HG03097 (cell line): ENCODE measurements at regions not wholly inside any gene's neighbourhood (a gene's known extent, or its start where the extent isn't known, plus 50 kb on each side); places are given as distances from the start of the nearest gene placed in this dataset.

Source experiments
- ATAC-seq: cut with Tn5 transposase; IDR thresholded peaks from one replicate; pipeline ENCODE4 v1.9.1; 2021; ENCODE audit not compliant: unreplicated experiment, low FRiP score

DNA sequence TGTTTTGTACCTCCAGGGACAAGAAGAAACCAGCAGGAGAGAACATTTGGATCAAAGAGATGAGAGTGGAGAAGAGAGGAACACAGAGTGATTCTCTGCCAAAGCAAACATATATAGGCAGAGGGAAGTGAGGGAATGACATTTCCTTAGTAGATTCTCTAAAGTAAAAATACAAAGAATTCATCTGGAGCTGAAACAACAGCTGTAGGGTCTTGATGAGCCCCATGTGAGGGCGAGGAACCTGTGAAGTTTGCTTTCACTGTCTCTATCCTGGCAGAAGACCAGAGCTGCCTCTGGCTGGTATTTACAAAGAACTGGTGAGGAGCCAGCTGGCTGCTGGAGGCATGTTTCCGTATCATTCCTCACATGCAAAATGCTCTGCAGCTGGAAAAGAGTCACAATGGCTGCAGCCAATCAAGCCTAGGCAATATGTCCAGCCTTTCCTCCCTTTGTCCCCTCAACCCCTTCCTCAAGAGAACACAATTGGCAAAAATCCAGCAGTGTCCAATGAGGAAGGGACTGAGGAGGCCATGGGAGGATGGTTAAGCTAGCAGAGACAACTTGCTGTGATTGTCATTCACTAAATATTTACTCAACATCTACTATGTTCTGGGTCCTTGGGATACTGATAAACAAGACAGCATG is 122.5 kb downstream of the PHLDA1 start:
- no peak for ATAC-seq

DNA sequence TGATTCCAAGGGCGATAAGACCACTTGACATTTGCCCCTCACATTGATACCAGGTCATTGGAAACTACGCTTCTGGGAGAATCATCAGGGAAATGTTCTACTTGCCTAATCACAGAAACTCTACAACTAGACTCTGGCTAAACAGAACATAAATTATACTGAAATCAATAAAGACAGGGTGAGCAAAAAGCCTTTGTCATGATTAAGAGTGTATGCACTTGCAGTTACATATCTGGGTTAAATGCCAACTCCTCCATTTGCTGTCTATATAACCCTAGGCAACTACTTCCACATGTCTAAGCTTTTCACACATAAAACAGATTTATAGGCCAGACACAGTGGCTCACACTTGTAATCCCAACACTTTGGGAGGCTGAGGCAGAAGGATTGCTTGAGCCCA is 125.7 kb downstream of the PHLDA1 start:
- ATAC-seq: no peak

DNA sequence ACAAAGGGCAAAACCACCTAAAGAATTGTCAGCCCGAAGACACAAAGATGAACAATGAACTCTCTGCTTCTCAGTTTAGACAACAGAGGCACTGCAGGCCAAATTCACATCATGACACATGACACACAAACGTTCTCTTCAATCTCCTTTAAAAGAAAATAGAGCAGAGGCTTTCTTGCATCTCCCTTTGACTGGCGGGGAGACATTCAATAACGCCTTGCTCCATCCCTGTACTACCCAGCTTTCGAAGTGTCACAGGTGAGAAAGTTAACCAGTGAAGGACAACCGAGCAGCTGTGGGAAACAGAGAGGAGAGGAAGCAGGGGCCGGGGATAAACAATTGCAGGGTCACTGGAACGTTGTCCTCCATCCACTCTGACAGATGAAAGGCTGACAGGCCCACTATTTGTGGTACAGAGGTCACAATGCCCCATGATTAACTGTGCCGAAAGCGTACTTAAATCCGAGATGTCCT is 130.8 kb downstream of the PHLDA1 start:
- no peak for ATAC-seq

DNA sequence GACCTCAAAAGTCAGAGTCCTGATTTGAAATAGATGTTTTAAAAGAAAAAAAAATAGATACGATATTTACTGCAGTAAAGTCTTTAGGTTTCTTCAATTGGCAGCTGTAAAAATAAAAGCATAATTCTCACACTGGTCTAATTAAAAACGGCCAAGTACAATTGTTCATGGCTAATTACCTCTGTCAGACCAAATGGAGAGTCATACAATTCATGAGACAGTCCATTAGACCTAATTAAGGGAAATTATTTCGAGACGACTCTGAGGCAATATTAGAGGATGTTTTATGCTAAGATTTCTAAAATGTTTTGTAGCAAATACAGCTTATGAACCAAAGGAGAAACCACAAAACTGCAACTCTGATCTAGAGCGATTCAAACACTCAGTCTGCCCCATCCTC is 131.3 kb downstream of the PHLDA1 start:
- ATAC-seq: no peak

DNA sequence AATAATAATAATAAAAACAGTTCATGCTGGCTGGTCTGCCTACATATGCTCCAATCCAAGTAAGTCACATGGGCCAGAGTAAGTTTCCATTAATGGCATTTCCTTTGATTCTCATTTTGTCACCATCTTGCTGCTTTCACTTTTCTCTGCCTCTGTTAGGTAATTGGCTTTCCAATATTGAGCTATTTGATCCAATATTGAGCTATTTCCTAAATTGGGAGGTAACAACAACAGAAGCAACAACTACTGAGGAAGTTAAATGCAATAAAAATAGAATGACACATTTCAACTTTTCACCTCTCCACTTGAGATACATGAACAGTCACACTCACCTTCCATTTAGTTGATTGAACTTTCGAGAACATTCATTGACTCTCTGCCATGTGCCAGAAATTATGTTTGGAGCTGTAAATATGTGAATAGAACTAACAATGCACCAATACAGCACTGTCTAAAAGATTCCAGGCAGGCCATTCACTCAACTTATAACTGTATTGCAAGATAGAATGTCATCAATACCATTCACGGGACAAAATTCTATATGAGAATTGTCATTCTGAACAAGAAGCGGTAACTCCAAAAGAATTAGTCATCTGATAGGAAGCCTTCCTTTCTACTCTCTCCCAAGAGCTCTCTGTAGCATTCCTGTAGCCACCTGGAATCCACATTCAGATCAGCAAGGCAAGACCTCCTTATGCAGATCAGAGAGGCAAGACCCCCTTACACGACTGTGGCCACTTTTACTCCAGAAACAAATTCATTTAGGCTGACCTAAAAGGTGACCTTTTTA is 136.4 kb downstream of the PHLDA1 start:
- ATAC-seq: no peak

DNA sequence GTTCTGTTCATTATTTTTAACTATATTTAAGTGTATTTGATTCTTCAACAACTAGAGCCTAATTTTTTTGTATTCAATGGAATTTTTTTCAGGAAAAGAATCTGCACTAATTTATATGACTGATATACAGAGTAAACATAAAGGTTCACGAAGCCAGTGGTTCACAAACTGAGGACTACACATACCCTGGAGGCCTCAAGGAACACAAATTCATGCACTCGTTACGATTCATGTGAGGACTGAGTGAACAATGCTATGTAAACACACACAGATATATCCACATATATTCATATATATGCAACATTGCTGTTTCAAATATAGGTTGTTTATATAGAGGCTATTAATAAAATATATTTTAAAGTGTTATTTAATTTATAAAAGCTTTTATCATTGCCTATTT is 137.8 kb downstream of the PHLDA1 start:
- ATAC-seq: no peak

DNA sequence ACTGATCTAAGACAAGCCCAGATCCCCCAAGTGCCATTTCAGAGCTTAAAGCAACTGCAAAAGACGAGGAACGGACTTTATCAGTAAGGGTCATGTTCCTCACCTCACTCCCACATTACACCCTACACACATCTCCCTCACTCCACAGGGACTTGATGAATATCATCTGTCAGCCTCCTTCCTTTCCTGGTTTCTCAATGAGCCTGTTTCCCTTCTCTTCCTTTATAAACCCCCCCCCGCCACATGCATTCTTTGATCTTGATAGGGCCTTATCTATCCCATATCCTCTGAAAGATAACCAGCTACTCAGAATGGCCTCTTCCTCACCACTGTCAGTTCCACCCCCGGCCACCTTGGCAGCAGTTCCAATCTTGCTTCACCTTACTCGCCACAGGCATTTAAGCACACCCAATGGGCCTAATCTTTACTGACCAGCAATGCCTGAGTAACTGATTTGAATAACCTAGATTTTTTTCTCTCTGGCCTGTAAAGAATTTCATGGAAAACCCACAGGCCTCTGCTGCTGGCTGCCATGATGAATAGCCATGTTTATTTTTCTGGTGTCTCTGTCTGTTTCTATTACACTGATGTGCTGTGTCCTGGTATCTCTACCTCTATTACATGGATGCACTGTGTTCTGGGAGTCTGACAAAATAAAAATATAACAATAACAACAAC is 138.7 kb downstream of the PHLDA1 start:
- no peak for ATAC-seq

DNA sequence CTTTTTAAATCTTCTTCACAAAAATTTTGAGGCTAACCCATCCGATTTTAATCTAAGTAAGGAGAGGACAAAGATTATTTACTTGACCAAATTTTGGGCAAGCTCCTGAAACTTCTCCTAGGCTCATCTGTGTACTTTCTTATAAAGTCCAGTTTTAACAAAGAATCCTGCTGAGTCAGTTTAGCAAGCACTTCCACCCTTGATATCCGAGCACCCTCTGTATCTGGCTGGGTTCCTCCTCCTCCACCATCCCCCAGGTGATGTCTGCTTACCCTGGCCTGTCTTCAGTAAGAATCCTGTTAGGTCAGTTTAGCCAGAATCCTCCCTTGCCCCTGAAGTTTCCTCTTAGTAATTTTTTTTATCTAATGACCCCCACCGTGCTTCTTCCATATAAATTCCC is 140.5 kb downstream of the PHLDA1 start:
- no peak for ATAC-seq

DNA sequence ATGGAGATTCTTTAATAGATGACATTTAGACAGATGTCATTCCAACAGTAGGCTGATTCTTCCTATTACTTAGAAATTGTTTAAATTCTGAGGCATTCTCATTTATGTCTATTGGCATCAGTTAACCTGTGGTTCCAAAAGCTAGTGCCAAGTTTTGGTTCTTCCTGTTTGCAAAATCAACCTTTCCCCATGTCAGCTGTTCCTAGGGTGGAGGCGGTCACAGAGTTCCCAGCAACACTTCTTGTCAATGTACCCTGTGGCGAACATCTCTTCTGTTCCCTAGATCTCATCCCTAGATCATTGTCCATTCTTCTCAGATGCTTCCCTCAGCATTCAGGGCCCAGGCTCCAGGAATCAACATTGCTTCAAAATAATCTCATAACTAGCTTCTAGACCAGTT is 140.9 kb downstream of the PHLDA1 start:
- ATAC-seq: no peak

DNA sequence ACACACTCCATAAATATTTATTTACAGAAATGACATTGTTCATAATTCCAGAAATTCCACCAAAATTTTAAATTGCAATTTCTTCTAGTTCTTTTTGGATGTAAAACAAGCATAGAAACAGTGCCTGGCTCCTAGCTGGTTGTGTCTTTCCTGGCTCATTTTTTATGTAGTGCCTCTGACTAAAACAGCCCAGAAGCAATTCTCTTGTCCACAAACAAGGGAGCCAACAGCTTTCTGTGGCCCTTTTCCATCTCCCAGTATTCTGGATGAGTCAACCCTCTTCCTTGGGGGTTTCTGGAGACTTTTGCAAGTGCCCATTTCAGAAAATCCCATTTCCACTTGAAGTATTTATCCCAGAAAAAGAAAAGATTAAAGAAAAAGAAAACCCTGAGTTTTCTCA is 141.4 kb downstream of the PHLDA1 start:
- ATAC-seq: no peak

DNA sequence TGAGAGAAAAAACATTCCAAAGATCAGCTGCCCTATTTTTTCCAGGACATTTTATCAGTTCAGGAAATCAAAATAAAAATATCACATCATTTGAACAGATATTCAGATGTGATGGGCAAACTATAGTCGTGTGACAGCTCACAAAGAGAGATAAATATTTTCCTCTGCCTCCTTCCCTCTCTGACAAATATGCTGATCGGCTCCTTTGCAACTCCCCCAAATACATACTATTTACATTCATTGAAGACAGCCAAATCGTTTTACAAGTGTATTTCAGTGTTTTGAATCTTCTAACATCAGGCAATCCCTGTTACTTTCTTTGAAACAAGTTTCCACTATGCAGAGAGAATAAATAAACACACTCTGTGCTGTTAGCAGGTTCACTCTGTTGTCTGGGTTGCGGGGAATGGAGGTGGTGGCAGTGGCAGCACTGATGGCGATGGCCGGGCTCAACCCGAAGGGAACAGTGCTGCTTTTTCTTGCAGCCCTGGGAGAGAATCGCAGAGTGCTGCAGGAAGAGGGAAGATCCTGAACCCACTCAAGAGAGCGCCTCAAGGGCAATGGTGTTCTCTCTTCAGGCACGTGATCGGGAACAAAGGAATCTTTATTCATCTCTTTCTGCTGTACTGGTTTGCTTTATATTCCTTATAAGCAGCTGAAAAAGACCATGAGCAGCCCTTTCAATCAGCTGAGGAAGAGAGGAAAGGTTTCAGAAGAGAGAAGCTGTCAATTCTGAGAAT is 142.5 kb downstream of the PHLDA1 start:
- no peak for ATAC-seq

DNA sequence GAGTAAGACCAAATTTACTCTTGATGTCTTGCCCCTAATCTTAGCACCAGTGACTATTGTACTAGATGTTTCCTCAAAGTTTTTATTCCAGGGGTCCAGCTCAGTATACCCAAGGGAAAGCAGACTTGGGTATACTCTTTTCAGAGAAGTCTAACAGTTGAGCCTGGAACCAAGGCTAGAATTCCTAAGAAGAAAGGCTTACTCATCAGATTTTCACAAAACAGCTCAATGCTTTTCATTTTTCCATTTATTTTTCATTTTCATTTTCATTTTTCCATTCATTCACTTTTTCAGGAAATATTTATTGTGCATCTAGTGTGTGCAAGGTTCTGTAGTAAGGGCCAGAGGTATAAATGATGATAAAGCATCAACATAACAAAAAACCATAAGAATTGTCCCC is 143.2 kb downstream of the PHLDA1 start:
- no peak for ATAC-seq

DNA sequence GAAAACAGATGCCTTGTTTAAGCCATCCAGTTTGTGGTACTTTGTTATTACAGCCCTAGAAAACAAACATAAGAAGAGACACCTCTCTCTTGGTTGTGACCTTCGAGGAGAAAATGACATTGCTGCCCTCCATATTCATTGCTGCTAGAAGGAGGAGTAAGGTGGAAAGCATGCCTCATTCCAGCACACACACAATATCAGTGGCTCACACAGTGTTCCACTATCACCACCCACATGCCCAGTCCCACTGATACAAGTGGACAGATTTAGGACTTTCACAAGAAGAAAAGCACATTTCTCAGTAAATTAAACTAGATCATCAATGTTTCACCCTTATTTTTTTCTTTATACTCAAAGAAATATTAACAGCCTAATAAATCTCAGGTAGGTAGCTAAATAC is 143.6 kb downstream of the PHLDA1 start:
- ATAC-seq: no peak

DNA sequence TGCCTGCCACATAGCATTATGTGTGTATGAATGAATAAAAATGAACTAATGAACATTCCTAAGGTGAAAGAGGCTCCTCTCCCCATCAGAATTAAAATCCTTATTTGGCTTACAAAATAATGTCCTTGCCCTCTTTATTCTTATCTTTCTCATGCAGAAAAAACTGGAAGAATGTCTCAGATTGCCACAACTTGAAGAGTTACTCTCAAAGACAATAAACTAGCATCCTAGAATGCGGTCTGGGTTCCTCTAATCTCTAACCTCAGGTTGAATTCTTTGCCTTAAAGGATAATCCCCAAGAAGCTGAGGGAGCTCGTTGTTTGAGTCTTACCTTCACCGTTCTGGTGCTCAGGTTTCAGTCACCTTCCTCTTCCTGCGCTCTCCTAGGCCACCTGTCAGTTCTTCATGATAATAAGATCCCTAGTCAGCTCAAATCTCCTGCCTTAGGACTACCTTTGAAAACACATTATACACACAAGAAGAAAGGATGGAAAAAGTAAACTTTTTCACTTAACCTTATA is 147.1 kb downstream of the PHLDA1 start:
- no peak for ATAC-seq

DNA sequence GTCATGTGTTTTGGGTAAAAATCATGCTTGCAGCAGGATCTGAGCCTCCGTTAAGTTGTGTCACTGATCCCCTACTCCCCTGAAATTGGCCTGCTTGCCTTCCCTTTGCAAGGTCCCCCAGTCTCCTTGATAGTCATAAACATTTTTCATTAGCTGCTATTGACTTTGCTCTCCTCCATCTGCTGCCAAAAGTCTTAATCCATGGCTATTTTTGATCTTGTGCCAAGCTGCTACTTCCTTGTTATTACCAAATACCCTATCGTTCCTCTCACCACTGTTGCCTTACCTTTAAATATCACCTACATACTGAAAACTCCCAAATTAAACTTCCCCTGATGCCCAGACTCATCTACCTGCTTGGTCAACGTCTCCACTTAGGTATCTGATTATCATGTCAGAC is 148.3 kb downstream of the PHLDA1 start:
- ATAC-seq: no peak

DNA sequence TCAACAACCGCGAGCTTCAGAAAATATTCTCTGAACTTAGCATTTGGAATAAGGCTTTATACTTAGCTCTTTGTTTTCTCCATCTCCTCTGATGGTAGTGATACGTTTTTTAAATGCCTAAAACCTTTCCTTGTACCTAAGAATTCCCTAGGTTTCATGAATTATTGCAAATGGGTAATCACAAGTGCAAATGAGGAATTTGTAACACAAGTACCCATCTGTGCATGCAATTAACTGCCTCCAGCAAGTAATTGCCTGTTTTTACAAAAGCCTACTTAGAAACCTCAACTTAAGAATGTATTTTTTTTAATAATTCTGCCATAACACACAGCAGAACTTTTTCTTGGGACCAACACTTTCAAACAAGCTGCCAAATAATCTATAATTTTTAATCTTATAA is 149.2 kb downstream of the PHLDA1 start:
- no peak for ATAC-seq

DNA sequence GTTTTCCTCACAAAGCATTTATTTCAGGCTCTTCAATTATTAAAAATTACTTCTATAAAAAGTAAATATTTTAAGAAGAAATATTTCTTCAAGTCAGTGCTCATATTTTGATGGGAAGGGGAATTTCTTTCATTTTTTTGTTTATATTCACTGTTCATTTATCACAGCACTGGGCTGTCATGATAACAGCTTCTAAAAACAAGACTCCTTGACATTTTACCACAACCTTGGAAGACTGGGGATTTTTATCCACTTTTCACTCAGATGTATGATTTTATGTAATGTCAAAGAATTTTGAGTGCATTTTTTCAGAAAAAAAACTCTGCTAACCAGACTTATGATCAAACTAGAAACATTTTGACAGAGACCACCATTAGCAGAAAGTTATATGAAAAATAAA is 149.7 kb downstream of the PHLDA1 start:
- no peak for ATAC-seq

DNA sequence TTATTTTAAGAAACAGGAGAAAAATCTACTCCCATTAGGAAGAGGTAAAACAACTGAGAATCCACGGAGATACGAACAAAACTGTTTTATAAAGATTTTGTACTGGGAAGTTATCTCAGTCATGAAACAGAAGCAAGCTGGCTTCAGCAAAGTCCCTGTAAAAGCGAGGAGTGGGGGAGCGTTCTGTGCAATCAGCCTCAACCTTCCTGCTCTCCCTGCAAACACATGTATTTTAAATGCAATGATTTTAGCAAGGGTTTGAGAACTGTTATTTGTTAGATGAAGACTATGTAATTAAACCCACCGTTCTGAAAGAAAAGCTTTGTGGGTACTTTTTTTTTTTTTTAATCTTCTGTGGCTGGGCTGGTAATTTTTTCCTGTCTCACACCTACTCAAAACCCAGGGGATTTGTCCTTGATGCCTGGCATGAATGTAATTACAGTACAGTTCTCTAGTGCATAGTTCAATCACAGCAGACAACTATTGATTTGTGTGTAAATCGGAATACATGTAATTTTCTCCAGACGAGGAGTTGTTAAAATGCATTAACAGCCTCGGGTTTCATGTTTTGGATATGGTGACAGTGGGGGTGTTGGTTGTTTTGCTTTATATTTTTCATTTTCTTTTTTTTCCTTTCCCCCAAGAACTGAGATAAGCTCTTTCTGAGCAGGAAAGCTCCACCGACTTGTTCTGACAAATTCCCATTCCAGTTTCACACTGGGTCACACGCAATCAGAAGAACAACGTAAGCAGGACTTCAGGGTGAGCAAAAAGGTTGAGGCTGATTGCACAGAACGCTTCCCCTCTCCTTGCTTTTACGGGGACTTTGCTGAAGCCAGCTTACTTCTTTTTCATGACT is 153.6 kb downstream of the PHLDA1 start:
- no peak for ATAC-seq

DNA sequence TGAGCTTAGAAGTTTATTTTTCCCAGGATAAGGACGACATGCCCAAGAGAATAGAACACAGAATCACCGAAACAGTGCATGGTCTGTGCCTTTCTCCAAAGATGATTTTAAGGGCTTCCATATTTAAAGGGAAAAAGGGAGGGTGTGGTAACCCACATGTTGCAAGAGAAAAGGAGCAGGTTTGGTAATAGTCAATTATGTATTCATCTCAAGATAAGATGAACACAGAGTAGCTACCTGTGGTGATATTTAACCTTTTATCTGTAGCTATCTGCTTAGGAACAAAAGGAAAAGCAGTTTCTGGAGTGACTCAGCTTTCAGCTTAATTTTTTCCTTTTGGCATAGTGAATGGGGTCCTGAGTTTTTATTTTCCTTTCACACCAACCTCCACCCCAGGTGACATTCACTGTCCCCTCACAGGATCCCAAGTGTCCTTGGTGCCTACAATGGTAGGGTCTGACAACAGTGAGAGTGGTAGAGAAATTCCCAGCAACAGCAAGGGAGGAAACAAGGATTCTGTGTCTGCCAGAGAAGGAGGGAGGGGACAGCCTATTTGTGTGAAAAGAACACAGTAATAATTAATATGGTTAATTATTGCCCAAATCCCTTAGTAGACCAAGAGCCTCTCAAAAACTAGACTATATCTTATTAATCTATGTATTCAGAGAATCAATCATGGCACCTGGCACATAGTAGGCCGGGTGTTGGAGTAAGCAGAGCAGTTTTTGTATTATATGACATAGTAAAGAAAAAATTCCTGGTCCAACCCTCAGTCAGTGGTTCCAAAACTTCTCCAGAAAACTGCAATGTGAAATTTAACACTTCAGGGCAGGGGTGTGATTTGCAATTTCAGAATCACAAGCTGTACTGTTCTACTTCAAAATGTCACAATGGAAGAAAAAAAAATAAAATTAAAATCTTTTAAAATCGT is 154.5 kb downstream of the PHLDA1 start:
- no peak for ATAC-seq
